ENCODE measurements at regions not wholly inside any gene's neighbourhood (a gene's known extent, or its start where the extent isn't known, plus 50 kb on each side); places are given as distances from the start of the nearest gene placed in this dataset.

DNA sequence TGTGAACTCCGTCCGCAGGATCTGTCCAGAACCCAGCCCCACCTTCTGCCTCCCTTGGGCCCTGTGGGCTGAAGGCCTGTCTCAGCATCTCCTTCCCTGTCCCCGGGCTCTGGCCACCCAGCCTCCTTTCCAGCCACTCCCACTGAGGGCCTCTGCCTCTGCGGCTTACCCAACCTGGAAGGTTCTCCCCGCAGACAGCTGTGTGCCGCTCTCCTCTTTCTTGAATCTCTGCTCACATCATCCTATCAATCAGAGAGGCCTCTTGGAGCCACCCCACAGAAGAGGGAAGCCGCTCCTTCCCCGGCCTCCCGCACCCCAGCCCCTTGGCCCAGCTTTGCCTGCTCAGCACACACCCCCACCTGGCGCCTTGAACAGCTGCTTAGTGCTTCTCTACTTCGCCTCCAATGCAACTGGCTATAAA, 81.5 kb upstream of the UNC5A start:
- TF ChIP-seq, protein P1, sequence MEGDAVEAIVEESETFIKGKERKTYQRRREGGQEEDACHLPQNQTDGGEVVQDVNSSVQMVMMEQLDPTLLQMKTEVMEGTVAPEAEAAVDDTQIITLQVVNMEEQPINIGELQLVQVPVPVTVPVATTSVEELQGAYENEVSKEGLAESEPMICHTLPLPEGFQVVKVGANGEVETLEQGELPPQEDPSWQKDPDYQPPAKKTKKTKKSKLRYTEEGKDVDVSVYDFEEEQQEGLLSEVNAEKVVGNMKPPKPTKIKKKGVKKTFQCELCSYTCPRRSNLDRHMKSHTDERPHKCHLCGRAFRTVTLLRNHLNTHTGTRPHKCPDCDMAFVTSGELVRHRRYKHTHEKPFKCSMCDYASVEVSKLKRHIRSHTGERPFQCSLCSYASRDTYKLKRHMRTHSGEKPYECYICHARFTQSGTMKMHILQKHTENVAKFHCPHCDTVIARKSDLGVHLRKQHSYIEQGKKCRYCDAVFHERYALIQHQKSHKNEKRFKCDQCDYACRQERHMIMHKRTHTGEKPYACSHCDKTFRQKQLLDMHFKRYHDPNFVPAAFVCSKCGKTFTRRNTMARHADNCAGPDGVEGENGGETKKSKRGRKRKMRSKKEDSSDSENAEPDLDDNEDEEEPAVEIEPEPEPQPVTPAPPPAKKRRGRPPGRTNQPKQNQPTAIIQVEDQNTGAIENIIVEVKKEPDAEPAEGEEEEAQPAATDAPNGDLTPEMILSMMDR (IDR thresholded peaks at IDR 0.05), result no peak
- TF ChIP-seq POLR2A (IDR thresholded peaks at IDR 0.05), result no peak

Measured in Peyer's patch (tissue), 4 donors.